ENCODE measurements at regions not wholly inside any gene's neighbourhood (a gene's known extent, or its start where the extent isn't known, plus 50 kb on each side); places are given as distances from the start of the nearest gene placed in this dataset.

DNA sequence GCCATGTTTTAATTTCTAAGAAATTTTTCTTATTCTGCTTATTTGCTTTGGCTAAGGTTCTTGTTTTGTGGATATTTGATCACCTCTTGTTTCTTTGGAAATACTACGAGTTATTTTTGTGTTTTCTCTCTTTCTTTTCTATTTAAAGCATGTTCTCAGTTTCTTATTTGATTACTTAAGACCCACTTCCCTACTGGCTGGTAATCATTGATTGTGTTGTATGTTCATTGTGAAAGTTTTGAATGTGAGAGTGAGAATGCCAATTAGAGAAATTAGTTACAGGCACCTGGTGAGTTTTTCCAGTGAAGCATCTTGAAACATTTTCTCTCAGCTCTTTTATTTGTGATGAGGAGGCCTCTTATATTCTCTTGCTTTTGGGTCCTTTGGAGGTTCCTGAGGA, 226.7 kb upstream of the MC4R start:
- WGBS (ENCODE audit: extremely low coverage, insufficient coverage, insufficient read length): no CpG with 5 or more reads among the region's 1 CpG
- H3K36me3 ChIP-seq (ENCODE audit: control insufficient read depth in 1 of 2, insufficient read depth in 2 of 2, low read length in 2 of 2): no peaks in the 10 kb centered on the region
- no peaks in the 10 kb centered on the region for H3K9me3 ChIP-seq (ENCODE audit: insufficient read depth, low read depth, low read length)
- H4K8ac ChIP-seq (ENCODE audit: low read depth, low read length): no peak overlapping the region
- no peak overlapping the region for H3K18ac ChIP-seq (ENCODE audit: low read length)
- H3K4me1 ChIP-seq (ENCODE audit: control insufficient read depth in 1 of 2, insufficient read depth in 2 of 2, low read length in 2 of 2): no peaks in the 10 kb centered on the region
- H3K79me1 ChIP-seq (ENCODE audit: low read length): no peaks in the 10 kb centered on the region
- H2AK5ac ChIP-seq (ENCODE audit: low read length): no peak overlapping the region
- H4K91ac ChIP-seq (ENCODE audit: low read depth, low read length): no peak overlapping the region
- H2BK12ac ChIP-seq (ENCODE audit: low read length): no peak overlapping the region
- H3K4ac ChIP-seq (ENCODE audit: low read depth, low read length): no peak overlapping the region
- no peak overlapping the region for H3K4me2 ChIP-seq (ENCODE audit: low read length)
- no peak overlapping the region for H2BK120ac ChIP-seq (ENCODE audit: insufficient read depth, low read length, poor library complexity)
- no peak overlapping the region for H3K4me3 ChIP-seq (ENCODE audit: low read depth, low read length)
- no peak for DNase-seq
- no peak overlapping the region for H3K14ac ChIP-seq (ENCODE audit: low read length)
- H4K12ac ChIP-seq (ENCODE audit: low read depth, low read length): no peak overlapping the region
- H3K27me3 ChIP-seq (ENCODE audit: insufficient read depth, low read length): no peaks in the 10 kb centered on the region
- H3K79me2 ChIP-seq (ENCODE audit: control insufficient read depth, insufficient read depth, low read length, poor library complexity): no peaks in the 10 kb centered on the region
- no peak overlapping the region for H2BK5ac ChIP-seq (ENCODE audit: low read depth, low read length, poor library complexity)
- H3K23ac ChIP-seq (ENCODE audit: low read length): no peak overlapping the region
- no peak overlapping the region for H3K9ac ChIP-seq (ENCODE audit: low read length)
- H3K27ac ChIP-seq (ENCODE audit: low read depth, low read length): no peak overlapping the region
- H2AFZ ChIP-seq (ENCODE audit: insufficient read depth, low read length, poor library complexity): no peak overlapping the region

GRCh38 chr18:60599995-60600394, 227.4 kb upstream of the MC4R start:
- H3K9ac ChIP-seq (ENCODE audit: low read length): no peak overlapping the region
- H3K27ac ChIP-seq (ENCODE audit: low read depth, low read length): no peak overlapping the region
- no peak overlapping the region for H4K91ac ChIP-seq (ENCODE audit: low read depth, low read length)
- no peaks in the 10 kb centered on the region for H3K9me3 ChIP-seq (ENCODE audit: insufficient read depth, low read depth, low read length)
- no peaks in the 10 kb centered on the region for H3K4me1 ChIP-seq (ENCODE audit: control insufficient read depth in 1 of 2, insufficient read depth in 2 of 2, low read length in 2 of 2)
- no peak overlapping the region for H2AFZ ChIP-seq (ENCODE audit: insufficient read depth, low read length, poor library complexity)
- no peak overlapping the region for H3K4me2 ChIP-seq (ENCODE audit: low read length)
- DNase-seq: no peak
- H2BK120ac ChIP-seq (ENCODE audit: insufficient read depth, low read length, poor library complexity): no peak overlapping the region
- H3K36me3 ChIP-seq (ENCODE audit: control insufficient read depth in 1 of 2, insufficient read depth in 2 of 2, low read length in 2 of 2): no peaks in the 10 kb centered on the region
- no peak overlapping the region for H3K4ac ChIP-seq (ENCODE audit: low read depth, low read length)
- H3K4me3 ChIP-seq (ENCODE audit: low read depth, low read length): no peak overlapping the region
- no peak overlapping the region for H2AK5ac ChIP-seq (ENCODE audit: low read length)
- no peak overlapping the region for H3K14ac ChIP-seq (ENCODE audit: low read length)
- H3K79me2 ChIP-seq (ENCODE audit: control insufficient read depth, insufficient read depth, low read length, poor library complexity): no peaks in the 10 kb centered on the region
- no peak overlapping the region for H3K23ac ChIP-seq (ENCODE audit: low read length)
- no peak overlapping the region for H2BK12ac ChIP-seq (ENCODE audit: low read length)
- H3K79me1 ChIP-seq (ENCODE audit: low read length): no peaks in the 10 kb centered on the region
- no peak overlapping the region for H4K12ac ChIP-seq (ENCODE audit: low read depth, low read length)
- no CpG with 5 or more reads among the region's 2 CpGs for WGBS (ENCODE audit: extremely low coverage, insufficient coverage, insufficient read length)
- no peaks in the 10 kb centered on the region for H3K27me3 ChIP-seq (ENCODE audit: insufficient read depth, low read length)
- no peak overlapping the region for H3K18ac ChIP-seq (ENCODE audit: low read length)
- H4K8ac ChIP-seq (ENCODE audit: low read depth, low read length): no peak overlapping the region
- H2BK5ac ChIP-seq (ENCODE audit: low read depth, low read length, poor library complexity): no peak overlapping the region

DNA sequence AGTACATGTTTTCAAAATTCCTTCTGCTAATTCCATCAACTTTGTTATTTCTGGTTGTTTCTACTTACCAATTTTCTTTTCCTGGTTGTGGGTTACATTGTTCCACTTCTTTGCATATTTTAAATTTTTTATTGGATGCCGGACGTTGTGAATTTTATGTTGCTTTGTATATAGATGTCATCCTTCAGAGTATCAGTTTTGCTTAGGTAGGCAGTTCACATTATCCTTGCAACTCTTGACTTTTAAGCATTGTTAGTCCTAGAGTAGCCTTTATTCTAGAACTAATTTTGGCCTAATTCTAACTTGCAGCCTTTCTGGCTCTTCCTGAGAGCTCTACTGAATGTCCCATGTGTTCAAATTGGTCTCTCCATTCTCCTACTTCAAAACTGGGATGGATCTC, 228.7 kb upstream of the MC4R start:
- no peak overlapping the region for H3K14ac ChIP-seq (ENCODE audit: low read length)
- no peaks in the 10 kb centered on the region for H3K27me3 ChIP-seq (ENCODE audit: insufficient read depth, low read length)
- no peaks in the 10 kb centered on the region for H3K36me3 ChIP-seq (ENCODE audit: control insufficient read depth in 1 of 2, insufficient read depth in 2 of 2, low read length in 2 of 2)
- no peaks in the 10 kb centered on the region for H3K9me3 ChIP-seq (ENCODE audit: insufficient read depth, low read depth, low read length)
- no peak overlapping the region for H3K4me2 ChIP-seq (ENCODE audit: low read length)
- DNase-seq: no peak
- H2AFZ ChIP-seq (ENCODE audit: insufficient read depth, low read length, poor library complexity): no peak overlapping the region
- no peak overlapping the region for H2BK120ac ChIP-seq (ENCODE audit: insufficient read depth, low read length, poor library complexity)
- H4K8ac ChIP-seq (ENCODE audit: low read depth, low read length): no peak overlapping the region
- no peaks in the 10 kb centered on the region for H3K79me1 ChIP-seq (ENCODE audit: low read length)
- H3K23ac ChIP-seq (ENCODE audit: low read length): no peak overlapping the region
- H3K4me1 ChIP-seq (ENCODE audit: control insufficient read depth in 1 of 2, insufficient read depth in 2 of 2, low read length in 2 of 2): no peaks in the 10 kb centered on the region
- no peak overlapping the region for H2AK5ac ChIP-seq (ENCODE audit: low read length)
- no CpG with 5 or more reads among the region's 2 CpGs for WGBS (ENCODE audit: extremely low coverage, insufficient coverage, insufficient read length)
- H3K18ac ChIP-seq (ENCODE audit: low read length): no peak overlapping the region
- no peak overlapping the region for H2BK5ac ChIP-seq (ENCODE audit: low read depth, low read length, poor library complexity)
- no peak overlapping the region for H3K27ac ChIP-seq (ENCODE audit: low read depth, low read length)
- no peak overlapping the region for H2BK12ac ChIP-seq (ENCODE audit: low read length)
- H3K4me3 ChIP-seq (ENCODE audit: low read depth, low read length): no peak overlapping the region
- no peak overlapping the region for H3K4ac ChIP-seq (ENCODE audit: low read depth, low read length)
- H4K91ac ChIP-seq (ENCODE audit: low read depth, low read length): no peak overlapping the region
- H3K79me2 ChIP-seq (ENCODE audit: control insufficient read depth, insufficient read depth, low read length, poor library complexity): no peaks in the 10 kb centered on the region
- no peak overlapping the region for H4K12ac ChIP-seq (ENCODE audit: low read depth, low read length)
- no peak overlapping the region for H3K9ac ChIP-seq (ENCODE audit: low read length)

DNA sequence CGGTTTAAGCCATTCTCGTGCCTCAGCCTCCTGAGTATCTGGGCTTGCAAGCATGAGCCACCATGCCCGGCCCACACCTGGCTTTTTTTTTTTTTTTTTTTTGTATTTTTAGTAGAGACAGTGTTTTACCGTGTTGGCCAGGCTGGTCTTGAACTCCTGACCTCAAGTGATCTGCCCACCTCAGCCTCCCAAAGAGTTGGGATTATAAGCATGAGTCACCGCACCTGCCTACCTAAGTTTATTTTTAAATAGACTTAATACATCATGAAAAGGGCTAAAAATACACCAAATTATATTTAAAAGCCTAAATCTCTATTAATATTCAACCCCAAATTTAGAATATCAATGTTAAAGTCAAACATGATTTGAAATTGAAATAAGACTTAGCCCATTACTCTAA, 250.8 kb upstream of the MC4R start:
- Histone ChIP-seq H2BK5ac (ENCODE audit: low read depth, low read length, poor library complexity) (no peak overlapping the region), H3K4me3 (ENCODE audit: low read depth, low read length) (no peak overlapping the region), H3K4me2 (ENCODE audit: low read length) (no peak overlapping the region), H3K79me1 (ENCODE audit: low read length) (no peaks in the 10 kb centered on the region), H3K4ac (ENCODE audit: low read depth, low read length) (no peak overlapping the region), H3K14ac (ENCODE audit: low read length) (no peak overlapping the region), H3K27ac (ENCODE audit: low read depth, low read length) (no peak overlapping the region), H2AK5ac (ENCODE audit: low read length) (no peak overlapping the region), H3K79me2 (ENCODE audit: control insufficient read depth, insufficient read depth, low read length, poor library complexity) (no peaks in the 10 kb centered on the region), H3K9ac (ENCODE audit: low read length) (no peak overlapping the region), H4K12ac (ENCODE audit: low read depth, low read length) (no peak overlapping the region), H2BK120ac (ENCODE audit: insufficient read depth, low read length, poor library complexity) (no peak overlapping the region), H3K18ac (ENCODE audit: low read length) (no peak overlapping the region), H3K27me3 (ENCODE audit: insufficient read depth, low read length) (no peaks in the 10 kb centered on the region), H2BK12ac (ENCODE audit: low read length) (no peak overlapping the region), H3K23ac (ENCODE audit: low read length) (no peak overlapping the region), H4K8ac (ENCODE audit: low read depth, low read length) (no peak overlapping the region), H3K36me3 (ENCODE audit: control insufficient read depth in 1 of 2, insufficient read depth in 2 of 2, low read length in 2 of 2) (no peaks in the 10 kb centered on the region), H4K91ac (ENCODE audit: low read depth, low read length) (no peak overlapping the region), H2AFZ (ENCODE audit: insufficient read depth, low read length, poor library complexity) (no peak overlapping the region), H3K4me1 (ENCODE audit: control insufficient read depth in 1 of 2, insufficient read depth in 2 of 2, low read length in 2 of 2) (no peaks in the 10 kb centered on the region), H3K9me3 (ENCODE audit: insufficient read depth, low read depth, low read length) (no peaks in the 10 kb centered on the region)
- DNase-seq: no peak
- WGBS (ENCODE audit: extremely low coverage, insufficient coverage, insufficient read length): no CpG with 5 or more reads among the region's 5 CpGs
